ENCODE measurements at regions not wholly inside any gene's neighbourhood (a gene's known extent, or its start where the extent isn't known, plus 50 kb on each side); places are given as distances from the start of the nearest gene placed in this dataset.

DNA sequence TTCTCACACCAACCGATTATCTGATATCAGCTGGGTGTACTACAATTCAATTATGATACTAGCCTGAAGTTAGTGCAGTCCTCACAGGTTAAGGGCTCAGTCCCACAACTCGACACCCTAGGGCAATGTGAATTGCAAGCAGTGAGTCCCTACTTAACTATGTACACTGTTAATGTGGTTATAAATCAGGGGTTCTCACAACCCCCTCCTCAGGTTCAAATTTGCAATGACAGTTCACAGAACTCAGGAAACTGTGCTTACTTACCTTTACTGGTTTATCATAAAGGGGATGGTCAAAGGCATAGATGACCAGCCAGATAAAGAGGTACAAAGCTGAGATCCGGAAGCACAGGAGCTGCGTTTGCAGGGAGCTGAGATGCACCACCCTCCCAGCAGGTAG is 1379.1 kb upstream of the CDH2 start:
- DNase-seq (ENCODE audit: low read depth) = no peak
- TF ChIP-seq, protein P1, sequence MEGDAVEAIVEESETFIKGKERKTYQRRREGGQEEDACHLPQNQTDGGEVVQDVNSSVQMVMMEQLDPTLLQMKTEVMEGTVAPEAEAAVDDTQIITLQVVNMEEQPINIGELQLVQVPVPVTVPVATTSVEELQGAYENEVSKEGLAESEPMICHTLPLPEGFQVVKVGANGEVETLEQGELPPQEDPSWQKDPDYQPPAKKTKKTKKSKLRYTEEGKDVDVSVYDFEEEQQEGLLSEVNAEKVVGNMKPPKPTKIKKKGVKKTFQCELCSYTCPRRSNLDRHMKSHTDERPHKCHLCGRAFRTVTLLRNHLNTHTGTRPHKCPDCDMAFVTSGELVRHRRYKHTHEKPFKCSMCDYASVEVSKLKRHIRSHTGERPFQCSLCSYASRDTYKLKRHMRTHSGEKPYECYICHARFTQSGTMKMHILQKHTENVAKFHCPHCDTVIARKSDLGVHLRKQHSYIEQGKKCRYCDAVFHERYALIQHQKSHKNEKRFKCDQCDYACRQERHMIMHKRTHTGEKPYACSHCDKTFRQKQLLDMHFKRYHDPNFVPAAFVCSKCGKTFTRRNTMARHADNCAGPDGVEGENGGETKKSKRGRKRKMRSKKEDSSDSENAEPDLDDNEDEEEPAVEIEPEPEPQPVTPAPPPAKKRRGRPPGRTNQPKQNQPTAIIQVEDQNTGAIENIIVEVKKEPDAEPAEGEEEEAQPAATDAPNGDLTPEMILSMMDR (conservative IDR thresholded peaks at IDR 0.05; ENCODE audit: low read depth, low read length) = no peak
- no peak overlapping the region for H3K4me3 ChIP-seq (ENCODE audit: low read depth, low read length)

DNA sequence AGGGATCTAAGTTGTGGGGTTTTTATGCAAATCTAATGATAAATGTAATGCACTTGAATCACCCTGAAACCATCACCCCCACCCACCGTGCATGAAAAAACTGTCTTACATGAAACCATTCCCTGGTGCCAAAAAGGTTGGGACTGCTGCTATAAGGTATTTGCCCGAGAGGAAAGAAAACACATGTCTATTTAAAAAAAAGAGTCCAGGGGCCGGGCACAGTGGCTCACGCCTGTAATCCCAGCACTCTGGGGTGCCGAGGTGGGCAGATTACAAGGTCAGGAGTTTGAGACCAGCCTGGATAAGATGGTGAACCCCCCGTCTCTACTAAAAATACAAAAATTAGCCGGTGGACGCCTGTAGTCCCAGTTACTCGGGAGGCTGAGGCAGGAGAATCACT is 1372.8 kb upstream of the CDH2 start:
- DNase-seq (ENCODE audit: low read depth) = no peak
- TF ChIP-seq, protein P1 (conservative IDR thresholded peaks at IDR 0.05; ENCODE audit: low read depth, low read length) = no peak
- no peak overlapping the region for H3K4me3 ChIP-seq (ENCODE audit: low read depth, low read length)

DNA sequence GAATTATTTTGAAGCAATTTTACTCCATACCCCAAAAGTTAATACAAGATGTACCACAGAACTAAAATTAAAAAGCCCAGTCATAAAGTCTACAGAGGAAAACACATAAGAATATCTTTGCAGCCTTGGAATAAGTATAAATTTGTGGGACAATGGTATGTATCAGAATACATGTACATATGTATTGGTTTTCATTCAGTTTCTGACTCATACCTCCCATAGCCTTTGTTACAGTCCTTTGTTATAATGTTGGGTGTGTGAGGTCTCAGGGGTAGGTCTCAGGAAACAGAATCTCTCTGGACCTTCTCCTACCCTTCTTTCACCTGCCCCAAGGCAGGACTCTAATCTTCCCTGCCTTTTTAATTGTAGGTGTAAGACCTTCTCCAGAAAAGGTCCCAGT is 1370.7 kb upstream of the CDH2 start:
- DNase-seq (ENCODE audit: low read depth) = no peak

DNA sequence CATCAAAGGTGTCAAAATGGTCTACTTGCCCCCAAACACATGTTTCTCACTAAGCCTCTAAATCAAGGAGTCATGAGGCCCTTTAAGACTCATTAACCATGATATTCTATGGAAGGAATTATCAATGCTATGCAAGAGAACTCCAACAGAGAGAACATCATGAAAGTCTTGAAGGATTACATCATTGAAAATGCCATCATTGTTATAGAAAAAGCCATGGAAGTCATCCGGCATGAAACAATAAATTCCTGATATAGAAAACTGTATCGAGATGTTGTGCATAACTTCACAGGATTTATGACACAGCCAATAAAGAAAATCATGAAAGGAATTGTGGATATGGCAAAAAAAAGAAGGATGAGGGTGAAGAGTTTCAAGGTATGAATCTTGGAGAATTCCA is 1363.6 kb upstream of the CDH2 start:
- DNase-seq (ENCODE audit: low read depth) = no peak
- H3K4me3 ChIP-seq (ENCODE audit: low read depth, low read length) = no peak overlapping the region
- TF ChIP-seq, protein P1 (conservative IDR thresholded peaks at IDR 0.05; ENCODE audit: low read depth, low read length) = no peak

More for the DNA sequence above, 1370.7 kb upstream of the CDH2 start:
- TF ChIP-seq, protein P1 (conservative IDR thresholded peaks at IDR 0.05; ENCODE audit: low read depth, low read length) = no peak
- H3K4me3 ChIP-seq (ENCODE audit: low read depth, low read length) = no peak overlapping the region

DNA sequence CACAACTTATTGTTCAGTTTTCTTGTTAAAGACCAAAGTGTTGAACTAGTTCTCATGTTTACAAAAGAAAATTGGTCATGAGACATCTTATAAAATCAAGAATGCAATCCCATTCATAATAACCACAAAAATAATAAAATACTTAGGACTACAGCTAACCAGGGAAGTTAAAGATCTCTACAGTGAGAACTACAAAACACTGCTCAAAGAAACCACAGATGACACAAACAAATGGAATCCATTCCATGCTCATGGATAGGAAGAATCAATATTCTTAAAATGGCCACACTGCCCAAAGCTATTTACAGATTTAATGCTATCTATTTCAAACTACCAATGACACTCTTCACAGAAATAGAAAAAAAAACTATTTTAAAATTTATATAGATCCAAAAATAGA is 1354.8 kb upstream of the CDH2 start:
- TF ChIP-seq, protein P1 (conservative IDR thresholded peaks at IDR 0.05; ENCODE audit: low read depth, low read length) = no peak
- DNase-seq (ENCODE audit: low read depth) = no peak
- no peak overlapping the region for H3K4me3 ChIP-seq (ENCODE audit: low read depth, low read length)

DNA sequence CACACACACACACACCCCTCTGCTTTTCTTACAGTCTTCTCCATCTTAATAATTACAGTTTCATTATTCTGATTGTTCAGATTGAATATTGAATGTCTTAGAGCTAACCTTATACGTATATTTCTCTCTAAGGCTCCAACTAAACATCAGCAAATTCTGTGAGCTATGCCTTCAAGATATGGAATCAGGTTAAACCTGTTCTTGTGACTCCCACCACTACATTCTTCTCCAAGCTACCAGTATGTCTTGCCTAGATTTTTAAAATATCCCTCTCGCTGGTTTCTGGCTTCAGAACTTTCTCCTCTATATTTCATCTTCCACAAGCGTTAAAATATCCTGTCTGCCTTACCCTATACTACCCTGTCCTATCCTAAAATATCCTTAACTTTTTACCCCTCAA is 1346.4 kb upstream of the CDH2 start:
- no peak for DNase-seq (ENCODE audit: low read depth)
- TF ChIP-seq, protein P1 (conservative IDR thresholded peaks at IDR 0.05; ENCODE audit: low read depth, low read length) = no peak
- H3K4me3 ChIP-seq (ENCODE audit: low read depth, low read length) = no peak overlapping the region

DNA sequence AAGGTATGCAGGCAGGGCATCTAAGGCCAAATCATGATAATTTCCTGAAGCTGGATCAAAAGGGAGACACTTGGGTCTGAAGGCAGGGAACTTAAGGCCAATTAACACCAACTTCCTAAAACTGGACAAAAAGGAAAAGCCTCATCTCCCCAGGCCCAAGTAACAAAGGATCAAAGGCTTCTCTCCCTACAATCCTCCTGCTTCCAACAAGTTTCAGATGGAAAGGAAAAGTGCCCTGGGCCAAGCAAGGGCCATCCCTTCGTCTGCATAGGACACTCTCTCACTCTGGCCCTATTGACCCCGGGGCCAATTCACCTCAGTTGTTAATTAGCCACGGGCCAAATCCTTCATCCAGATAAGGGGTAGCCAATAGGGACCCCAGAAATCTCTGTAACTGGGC is 1335.8 kb upstream of the CDH2 start:
- DNase-seq (ENCODE audit: low read depth) = no peak
- H3K4me3 ChIP-seq (ENCODE audit: low read depth, low read length) = no peak overlapping the region
- TF ChIP-seq, protein P1 (conservative IDR thresholded peaks at IDR 0.05; ENCODE audit: low read depth, low read length) = no peak
